ENCODE measurements at regions not wholly inside any gene's neighbourhood (a gene's known extent, or its start where the extent isn't known, plus 50 kb on each side); places are given as distances from the start of the nearest gene placed in this dataset.

DNA sequence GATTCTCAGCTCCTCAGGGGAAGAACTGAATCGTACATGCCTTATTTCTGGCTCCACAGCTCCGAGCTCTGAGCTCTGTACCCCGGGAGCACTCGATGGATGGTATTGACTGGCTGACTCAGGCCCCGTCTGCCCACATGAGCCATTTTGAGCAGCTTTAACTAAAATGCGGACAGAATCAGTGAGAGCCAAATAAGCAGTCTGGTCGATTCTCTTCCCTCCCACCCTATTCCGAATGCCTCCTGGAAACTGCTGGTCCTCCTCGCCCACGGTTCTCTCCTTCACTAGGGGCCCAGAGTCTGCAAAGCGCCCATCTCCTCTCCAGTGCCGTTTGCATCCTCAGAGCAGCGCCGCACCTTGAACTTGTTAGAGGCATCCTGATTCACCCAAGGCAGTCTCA is 125.9 kb upstream of the IRF2BP2 start:
- no peak for DNase-seq (ENCODE audit: low read depth in 3 of 3)

DNA sequence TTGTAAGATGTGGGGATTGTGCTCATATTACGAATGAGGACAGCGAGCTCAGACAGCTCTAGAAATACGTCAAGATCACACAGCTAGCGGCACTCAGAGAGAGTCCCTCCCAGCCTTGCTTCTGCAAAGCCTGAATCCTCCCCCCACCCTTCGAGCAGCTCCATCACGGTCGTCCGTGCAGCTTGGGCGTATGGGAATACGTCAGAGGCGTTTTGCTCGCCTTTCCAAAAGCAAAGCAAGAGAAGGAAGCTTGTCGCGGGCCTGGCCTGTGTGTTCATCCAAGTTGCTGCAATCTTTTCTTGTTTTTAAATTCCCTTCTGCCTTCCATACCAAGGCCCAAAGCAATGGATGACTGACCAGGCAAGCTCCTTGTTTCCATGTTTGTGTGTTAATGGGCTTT is 125.5 kb upstream of the IRF2BP2 start:
- no peak for DNase-seq (ENCODE audit: low read depth in 3 of 3)

DNA sequence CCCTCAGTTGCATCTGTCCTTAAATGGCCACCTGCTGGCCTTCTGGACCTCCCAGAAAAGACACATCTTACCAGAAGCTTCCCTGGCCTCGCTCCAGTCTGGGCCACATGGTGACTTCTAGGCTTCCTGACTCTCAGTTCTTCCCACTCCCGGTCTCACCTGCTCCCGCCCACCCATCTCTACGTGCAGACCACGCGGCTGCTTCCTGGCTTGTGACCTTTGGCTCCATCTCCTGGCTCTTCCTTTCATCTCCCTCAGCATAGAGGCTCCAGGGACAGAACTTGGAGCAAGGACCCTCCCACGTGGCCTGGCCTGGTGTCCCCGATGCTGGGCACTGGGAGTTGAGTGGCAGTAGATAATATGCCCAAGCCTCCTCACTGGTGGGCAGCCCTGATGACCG is 124.9 kb upstream of the IRF2BP2 start:
- DNase-seq (ENCODE audit: low read depth in 3 of 3), result no peak

DNA sequence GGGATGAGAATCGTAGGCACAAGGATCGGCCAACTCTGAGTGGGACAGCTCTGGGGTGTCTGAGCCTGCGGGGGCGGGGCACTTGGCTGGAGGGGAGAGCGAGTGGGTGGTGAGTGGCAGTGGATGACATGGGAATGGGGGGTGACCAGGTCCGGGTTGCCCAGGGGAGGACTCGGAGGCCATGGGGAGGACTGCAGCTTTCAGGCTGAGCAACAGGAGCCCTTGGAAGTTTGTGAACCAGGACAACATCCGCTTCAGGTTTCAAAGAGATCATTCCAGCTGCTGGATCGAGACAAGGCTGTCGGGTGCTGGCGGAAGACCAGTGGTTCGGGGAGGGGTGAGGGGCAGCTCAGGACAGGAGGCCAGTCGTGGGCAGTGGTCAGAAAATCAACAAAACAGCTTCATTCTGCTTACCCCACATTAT is 124.4 kb upstream of the IRF2BP2 start:
- no peak for DNase-seq (ENCODE audit: low read depth in 3 of 3)

DNA sequence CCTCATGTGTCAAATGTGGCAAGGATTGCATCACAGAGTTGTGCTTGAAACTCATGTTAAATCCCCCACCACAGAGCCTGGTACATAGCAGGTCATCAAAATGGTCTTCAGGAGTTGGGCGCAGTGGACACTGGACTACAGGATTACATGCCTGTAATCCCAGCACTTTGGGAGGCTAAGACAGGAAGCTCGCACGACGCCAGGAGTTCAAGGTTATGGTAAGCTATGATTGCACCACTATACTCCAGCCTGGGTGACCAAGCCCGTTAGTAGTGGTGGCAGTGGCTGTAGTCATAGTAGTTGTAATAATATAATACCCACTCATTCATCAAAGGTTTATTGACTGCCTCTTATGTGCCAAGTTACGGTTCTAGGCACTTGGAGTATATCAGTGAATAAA is 123.4 kb upstream of the IRF2BP2 start:
- no peak for DNase-seq (ENCODE audit: low read depth in 3 of 3)

DNA sequence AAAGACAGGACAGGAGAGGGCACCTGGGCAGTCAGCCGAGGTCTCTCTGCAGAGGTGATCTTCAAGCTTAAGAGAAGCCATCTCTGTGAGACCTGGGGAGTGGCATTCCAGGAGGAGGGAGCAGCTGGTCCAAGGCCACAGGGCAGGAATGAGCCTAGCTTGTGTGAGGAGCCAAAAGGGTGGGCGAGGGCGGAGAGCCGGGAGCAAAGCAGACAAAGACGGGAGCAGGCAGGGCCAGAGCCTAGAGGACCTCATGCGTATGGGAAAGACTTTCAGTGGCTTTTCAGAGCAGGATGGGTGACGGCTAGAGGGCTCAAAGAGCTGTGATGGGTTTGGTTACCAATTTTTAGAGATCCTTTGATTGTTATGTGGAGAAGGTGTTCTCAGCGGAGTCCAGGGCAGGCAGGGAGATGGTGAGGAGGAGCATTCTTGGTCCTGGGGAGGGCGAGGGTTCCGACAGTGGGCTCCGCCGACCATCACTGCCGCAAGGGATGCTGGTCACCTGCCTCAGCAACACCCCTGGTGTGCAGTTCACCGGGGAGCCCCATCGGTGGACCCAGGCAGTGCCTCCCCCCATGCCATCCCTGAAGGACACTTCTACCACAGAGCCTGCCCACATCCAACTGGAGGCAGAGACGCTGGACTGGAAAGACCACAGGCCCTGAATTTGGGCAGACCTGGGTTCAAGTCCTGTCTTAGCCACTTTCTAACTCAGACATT is 122.9 kb upstream of the IRF2BP2 start:
- DNase-seq (ENCODE audit: low read depth in 3 of 3), result no peak

DNA sequence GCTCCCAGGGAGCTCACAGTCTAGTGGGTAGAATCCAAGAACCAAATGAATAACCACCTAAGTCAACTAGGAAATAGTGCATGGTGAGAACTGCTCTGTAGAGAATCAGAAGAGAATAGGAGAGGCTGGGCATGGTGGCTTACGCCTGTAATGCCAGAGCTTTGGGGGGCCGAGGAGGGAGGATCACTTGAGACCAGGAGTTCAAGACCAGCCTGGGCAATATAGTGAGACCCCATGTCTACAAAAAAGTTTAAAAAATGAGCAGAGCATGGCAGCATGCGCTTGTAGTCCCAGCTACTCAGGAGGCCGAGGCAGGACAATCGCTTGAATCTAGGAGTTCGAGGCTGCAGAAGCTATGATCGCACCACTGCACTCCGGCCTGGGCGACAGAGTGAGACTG is 122.3 kb upstream of the IRF2BP2 start:
- no peak for DNase-seq (ENCODE audit: low read depth in 3 of 3)

DNA sequence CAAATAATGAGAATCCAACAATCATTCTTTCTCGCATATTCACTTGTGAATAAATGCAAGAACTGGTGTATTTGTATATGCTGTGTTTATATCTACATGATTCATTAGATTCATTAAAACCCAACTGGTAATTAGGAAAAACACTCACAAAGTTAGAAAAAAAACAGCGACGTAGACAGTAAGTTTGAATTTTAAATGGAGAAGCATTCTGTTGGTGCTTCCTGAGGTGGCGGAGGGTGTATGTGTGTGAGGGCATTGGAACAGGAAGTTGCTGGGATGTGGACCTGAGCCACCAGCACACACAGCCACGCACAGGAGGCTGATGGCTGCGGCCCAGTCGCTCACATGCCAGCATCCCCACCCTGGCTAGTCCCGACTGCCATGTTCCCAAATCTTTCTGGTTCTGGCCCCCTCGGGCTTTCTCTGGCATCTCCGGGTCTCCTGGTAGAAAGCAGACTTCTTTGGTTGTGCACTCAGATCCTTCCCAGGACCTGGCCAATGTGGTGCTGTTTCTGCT is 121.6 kb upstream of the IRF2BP2 start:
- no peak for DNase-seq (ENCODE audit: low read depth in 3 of 3)

DNA sequence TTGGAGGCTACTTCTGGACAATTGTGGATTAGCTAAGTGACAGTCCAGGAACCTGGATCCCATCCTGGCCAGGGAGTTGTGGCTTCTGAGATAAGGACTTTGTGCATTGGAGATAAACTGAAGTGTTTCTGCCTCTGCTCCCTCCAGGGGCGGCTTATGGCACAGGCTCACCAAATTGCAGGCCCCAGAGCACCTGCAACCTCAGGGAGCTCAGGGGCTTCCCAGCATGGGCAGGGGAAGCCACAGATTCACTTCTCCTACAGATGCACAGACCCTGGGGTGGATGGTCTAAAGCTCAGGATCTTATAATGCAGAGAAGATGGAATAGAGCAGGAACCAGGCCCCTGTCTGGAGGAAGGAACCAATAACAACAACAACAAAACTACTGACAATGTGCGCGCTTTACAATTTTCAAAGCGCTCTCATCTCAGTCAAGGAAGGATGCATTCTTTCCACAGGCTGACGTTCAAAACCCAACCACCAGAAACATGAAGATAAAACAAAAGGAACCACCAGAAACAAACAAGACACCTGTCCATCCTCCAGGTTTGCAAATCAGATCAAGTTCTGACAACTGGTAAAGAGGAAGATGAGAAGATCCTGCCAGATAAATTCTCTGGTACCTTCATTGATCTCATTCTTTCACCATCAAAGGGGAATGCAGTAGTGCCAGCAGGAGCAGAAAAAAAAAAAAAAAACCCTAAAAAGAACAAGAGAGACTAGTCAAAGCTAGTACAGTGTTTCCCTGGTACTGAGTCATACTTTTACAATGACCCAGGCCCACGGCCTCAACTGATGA is 121.0 kb upstream of the IRF2BP2 start:
- DNase-seq (ENCODE audit: low read depth in 3 of 3), result peak in 2 of 3 experiments; percentile 31 to 42

DNA sequence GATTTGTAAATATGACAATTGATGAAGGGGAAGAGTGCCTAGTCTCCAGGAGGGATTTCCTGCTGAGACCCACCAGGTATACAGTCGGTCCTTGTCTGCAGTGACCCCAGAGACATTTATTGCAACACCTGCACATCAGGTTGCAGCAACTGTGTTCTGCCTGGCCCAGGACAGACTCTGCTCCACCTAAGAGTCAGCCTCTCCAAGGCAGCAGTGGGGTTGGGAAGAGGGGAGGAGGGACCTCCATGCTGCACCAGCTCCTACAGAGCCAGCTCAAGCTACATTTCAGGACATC is 120.4 kb upstream of the IRF2BP2 start:
- DNase-seq (ENCODE audit: low read depth in 3 of 3), result no peak

DNA sequence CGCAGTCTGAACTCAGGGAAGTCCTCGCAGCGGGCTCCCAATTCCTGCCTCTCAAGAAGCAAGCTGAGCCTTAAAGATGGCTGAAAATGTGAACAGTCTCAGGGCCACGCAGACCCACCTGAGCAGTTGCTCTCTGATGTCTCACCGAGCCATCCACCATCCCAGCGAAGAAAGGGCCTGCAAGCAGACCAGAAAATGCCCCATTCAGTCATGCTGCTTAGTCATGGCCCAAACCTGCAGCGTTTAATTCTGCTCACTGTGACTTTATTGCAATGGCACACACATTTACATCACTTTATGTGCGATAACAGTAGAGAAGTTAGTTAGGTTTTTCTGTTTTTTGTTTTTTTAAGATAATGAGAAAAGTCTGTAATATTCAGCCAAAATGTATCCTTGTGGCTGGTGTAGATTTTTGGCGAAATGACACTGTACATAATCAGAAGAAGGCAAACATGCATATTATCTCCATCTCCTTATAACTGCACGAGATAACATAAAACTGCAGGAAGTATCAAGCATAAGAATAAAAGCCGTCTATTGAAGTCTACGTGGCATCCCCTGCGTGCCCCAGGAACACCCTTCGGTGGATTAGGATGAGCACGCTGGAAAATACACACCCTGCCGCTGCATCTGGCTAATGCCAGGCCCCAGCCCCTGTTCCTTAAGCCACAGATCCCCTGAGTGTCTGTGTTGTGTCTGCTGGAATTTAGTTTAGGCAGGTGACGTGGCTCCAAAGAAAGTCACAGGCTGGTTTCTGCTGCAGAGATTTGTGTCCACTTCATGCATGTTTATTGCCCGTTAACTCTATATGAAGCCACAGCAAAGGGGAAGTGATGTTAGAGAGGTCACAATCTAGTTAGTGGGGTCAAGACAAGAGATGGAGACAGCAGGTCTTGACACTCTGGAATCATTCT is 119.8 kb upstream of the IRF2BP2 start:
- no peak for DNase-seq (ENCODE audit: low read depth in 3 of 3)

DNA sequence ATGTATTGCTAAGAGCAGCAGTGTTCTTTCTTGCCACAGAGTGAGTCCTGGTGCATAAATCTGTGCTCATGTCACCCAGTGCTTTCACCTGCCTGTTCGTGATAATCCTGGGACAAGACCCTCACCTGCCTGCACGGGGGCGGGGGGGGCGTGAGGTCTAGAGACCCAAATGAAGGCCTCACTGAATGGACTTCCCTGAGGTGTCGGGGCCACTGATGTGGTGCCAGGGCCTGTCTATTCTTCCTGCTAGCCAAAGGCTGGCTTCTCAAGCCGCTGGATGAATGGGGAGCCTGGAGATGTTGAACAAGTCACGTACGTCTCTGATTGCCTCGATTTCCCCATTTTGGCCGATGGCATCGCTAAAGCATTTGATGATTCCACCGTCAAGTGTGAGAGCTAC is 118.8 kb upstream of the IRF2BP2 start:
- no peak for DNase-seq (ENCODE audit: low read depth in 3 of 3)

DNA sequence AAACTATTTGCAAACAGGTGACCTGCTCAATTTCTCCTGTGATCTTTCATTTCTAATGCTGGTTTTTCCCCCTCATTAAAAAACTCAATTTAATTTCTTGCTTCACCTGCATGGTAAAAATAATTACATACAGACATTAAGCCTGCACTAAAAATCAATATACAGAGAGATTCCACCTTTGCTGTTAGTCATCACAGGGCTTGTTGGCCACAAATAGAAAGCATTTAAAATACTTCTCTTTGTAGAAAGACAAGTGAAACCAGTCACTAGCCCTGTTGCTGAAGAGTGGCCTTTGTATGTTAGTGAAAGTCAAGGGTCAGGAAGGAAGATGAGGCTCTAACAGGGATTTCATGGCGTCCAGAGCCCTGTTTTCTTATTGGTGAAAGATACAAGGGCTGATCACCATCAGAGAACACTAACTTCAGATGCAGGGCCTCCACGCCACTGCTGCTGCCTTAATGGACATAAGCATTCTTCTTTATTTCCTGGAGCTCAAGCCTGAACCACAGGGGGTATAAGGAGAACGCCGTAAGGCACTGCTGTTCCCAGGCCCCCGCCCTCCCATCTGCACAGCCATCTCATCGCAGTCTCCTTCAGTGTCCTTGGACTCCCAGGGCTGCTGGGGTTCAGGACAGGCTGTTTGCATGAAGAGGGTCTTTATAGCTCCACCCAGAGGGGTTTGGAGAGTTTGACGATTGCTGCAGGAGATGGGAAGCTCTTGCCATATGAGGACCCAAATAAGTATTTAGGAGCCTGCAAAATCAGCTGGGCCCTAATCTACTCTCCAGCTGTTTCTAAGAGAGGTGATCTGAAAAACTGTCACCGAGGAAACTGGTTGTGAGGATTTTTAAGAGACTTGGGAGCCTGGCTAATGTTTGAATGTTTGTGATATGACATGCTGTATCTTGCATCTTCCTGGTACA is 117.3 kb upstream of the IRF2BP2 start:
- no peak for DNase-seq (ENCODE audit: low read depth in 3 of 3)

DNA sequence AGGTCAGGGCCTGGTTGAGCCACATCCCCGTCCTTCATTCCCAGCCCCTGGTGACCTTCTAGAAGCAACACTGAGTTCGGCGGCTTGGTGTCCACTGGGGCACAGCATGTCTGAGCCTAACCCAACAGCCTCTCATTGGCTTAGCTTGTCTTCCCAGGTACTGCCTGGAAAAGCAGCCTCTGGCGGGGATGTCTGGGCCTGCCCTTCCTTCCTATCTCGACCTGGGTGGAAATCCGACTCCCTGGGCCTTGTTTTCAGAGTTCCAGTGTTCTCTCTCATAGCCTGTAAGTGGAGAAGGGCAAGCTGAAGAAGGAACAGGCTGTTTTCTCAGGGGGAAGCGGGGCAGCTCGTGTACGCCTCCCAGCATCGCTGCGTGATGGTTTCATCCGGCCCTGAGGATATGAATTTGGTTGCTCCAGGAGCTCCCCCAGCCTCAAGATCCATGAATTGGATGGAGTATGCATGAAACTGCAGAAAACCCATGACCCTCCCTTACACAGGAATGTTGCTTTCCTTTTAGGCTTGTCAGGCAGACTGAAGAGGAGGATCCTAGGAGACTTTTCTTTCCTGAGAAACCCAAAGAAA is 116.5 kb upstream of the IRF2BP2 start:
- DNase-seq (ENCODE audit: low read depth in 3 of 3), result no peak

DNA sequence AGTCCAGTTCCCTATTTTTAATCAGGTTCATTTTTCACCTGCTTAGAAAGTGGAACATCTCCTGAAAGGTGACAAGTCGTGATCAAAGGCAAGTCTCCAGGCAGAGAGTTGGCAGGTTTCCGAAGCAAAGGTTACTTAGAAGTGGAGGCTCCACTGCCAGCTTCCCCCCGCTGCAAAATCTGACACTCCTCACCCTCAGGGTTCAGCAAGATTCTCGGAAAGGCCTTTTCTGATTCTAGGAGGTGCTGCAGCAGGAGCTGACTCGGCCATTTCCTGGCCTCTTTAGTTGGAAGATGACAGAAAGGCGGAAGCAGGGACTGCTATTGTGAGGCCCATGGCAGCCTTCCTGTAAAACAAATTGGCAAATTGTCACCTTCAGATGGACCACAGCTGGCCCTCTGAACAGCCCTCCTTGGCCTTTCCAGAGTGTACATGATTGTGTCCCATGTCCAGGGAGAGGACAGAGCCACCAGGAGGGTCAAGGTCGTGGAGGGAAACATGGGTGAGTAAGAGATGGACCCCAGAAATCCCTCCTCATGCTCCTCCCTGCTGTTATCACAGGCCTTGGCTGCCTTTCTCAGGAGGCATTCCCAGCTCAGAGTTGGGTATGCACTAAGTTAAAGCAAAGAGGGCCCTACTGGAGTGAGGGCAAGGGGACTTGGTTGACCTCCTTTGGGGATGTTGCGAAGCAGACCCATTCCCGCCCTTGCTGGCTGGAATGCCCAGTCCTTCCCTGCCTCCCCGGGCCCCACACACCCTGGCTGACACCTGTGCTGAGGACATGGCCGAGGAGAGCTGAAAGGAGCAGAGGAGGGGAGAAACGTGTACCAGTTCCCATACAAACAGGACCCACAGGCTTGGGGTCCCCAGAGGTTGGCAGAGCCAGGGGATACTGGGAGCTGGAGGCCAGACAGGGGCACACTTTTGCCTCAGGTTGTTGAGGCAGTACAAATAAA is 115.5 kb upstream of the IRF2BP2 start:
- DNase-seq (ENCODE audit: low read depth in 3 of 3), result peak in 1 of 3 experiments; percentile 54

DNA sequence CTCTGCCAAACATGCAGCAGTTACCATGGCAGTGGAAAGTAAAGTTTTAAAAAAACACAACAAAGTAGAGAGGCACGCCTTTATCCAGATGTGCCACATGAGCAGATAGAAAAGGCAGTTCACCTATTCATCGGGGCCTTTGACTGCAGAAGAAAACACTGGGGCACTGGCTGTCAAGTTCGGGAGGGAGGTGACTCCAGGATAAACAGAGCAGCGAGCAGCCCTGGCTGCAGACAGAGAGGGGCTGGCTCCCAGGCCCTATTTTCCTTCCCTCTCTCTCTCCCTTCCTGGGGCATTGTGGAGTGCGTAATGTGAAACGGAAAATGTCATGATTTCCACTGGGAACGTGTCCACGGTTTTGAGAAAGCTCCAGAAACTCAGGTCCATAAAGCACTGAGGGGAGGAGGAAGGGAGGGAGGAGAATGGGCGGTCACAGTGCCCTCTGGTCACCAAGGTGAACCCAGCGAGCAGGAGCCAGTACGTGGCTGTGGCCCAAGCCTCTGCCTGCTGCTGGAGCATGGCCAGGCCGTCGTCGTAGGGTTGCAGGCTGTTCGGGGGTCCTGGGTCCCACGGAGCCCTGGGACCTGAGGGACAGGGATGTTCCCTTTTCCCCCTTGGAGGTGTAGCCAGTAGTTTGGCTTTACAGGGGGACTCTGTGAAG is 114.7 kb upstream of the IRF2BP2 start:
- DNase-seq (ENCODE audit: low read depth in 3 of 3), result no peak

DNA sequence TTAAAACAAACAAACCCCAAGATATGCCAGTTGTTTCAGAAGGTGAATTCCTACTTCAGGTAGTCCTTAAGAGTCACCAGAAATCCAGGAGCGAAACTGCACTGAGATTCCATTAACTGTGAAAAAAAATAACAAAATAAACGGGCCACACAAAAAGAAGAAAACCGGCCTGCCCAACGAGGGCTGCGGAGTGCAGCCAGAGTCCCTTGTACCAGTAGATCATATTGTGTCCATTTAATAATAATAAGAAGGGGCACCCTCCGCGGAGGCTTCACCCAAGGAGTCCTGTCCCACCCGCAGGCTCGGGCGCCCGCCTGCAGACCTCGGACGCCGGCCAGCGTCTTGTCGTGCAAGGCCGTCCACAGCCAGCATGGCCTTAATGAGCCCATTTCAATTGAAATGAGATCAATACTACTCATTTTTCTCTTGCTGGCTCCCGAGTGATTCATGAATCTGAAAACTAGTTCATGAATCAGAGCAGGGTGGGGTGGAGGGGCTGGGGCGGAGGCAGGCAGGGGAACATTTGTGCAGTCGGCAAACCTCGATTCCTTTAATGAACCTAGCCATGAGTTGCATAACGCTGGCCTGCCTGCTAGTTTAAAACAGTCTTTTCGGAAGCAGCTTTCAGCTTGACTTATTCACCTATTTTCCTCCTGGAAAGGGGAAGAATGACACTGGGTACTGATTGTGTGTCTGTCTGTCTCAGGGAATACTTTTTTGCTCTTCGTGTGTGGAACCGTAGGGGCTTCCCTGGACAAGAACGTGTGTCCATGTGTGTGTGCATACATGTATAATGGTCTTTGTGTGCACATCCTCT is 113.1 kb upstream of the IRF2BP2 start:
- peak in 2 of 3 experiments; percentile 58 to 79 for DNase-seq (ENCODE audit: low read depth in 3 of 3)

DNA sequence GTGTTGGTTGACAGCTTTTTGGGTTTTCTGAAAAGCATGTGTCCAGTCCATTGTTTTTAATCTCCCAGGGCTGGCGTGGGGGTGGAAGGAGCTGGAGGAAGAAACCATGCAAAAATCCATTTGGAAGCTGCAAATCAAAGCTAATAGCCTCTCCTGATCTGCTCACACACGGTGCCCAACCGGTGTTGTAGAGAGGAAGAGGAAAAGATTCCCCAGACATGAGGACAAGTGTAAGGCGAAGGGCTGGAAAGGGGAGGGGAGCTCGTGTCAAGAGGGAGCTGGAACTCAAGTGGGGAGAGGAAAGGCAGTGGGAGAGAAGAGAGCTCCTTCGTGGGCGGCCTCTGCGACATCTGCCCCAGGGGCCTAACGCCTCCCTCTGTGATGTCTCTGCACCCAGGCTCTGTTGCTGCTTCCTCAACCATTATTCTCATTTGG is 112.3 kb upstream of the IRF2BP2 start:
- no peak for DNase-seq (ENCODE audit: low read depth in 3 of 3)
